GM21825 (cell line): ENCODE measurements at regions not wholly inside any gene's neighbourhood (a gene's known extent, or its start where the extent isn't known, plus 50 kb on each side); places are given as distances from the start of the nearest gene placed in this dataset.

ENCODE experiments used
- ATAC-seq: cut with Tn5 transposase; IDR thresholded peaks from one replicate; pipeline ENCODE4 v1.9.1; 2021; ENCODE audit warnings: mild to moderate bottlenecking, moderate library complexity; ENCODE audit not compliant: unreplicated experiment

- no peak for ATAC-seq
Observed at GRCh38 chr2:19238440-19239060, 119.9 kb downstream of the OSR1 start.

- ATAC-seq = no peak
Observed at GRCh38 chr2:19235308-19235707, 123.1 kb downstream of the OSR1 start.

- no peak for ATAC-seq
Observed at GRCh38 chr2:19232312-19232711, 126.1 kb downstream of the OSR1 start.

GRCh38 chr2:19231625-19232024 lies 126.8 kb downstream of the OSR1 start:
- ATAC-seq = no peak

- no peak for ATAC-seq
Observed at GRCh38 chr2:19230626-19231025, 127.8 kb downstream of the OSR1 start.

GRCh38 chr2:19228715-19229114 lies 129.7 kb downstream of the OSR1 start:
- no peak for ATAC-seq

- ATAC-seq = no peak
Observed at GRCh38 chr2:19228181-19228593, 130.2 kb downstream of the OSR1 start.

GRCh38 chr2:19226871-19227270 lies 131.6 kb downstream of the OSR1 start:
- no peak for ATAC-seq

GRCh38 chr2:19226386-19226785 lies 132.0 kb downstream of the OSR1 start:
- no peak for ATAC-seq

GRCh38 chr2:19225931-19226330 lies 132.5 kb downstream of the OSR1 start:
- no peak for ATAC-seq

GRCh38 chr2:19225126-19225525 lies 133.3 kb downstream of the OSR1 start:
- no peak for ATAC-seq

GRCh38 chr2:19224486-19224885 lies 133.9 kb downstream of the OSR1 start:
- no peak for ATAC-seq

- no peak for ATAC-seq
Observed at GRCh38 chr2:19224011-19224410, 134.4 kb downstream of the OSR1 start.

- no peak for ATAC-seq
Observed at GRCh38 chr2:19219060-19219459, 139.4 kb downstream of the OSR1 start.

GRCh38 chr2:19218166-19218565 lies 140.3 kb downstream of the OSR1 start:
- no peak for ATAC-seq

- ATAC-seq = no peak
Observed at GRCh38 chr2:19216676-19217602, 141.5 kb downstream of the OSR1 start.

- ATAC-seq = no peak
Observed at GRCh38 chr2:19216238-19216637, 142.2 kb downstream of the OSR1 start.

- ATAC-seq = no peak
Observed at GRCh38 chr2:19214682-19215391, 143.6 kb downstream of the OSR1 start.

- no peak for ATAC-seq
Observed at GRCh38 chr2:19209575-19210341, 148.7 kb downstream of the OSR1 start.

- no peak for ATAC-seq
Observed at GRCh38 chr2:19208479-19209199, 149.8 kb downstream of the OSR1 start.
